ENCODE measurements at regions not wholly inside any gene's neighbourhood (a gene's known extent, or its start where the extent isn't known, plus 50 kb on each side); places are given as distances from the start of the nearest gene placed in this dataset.

DNA sequence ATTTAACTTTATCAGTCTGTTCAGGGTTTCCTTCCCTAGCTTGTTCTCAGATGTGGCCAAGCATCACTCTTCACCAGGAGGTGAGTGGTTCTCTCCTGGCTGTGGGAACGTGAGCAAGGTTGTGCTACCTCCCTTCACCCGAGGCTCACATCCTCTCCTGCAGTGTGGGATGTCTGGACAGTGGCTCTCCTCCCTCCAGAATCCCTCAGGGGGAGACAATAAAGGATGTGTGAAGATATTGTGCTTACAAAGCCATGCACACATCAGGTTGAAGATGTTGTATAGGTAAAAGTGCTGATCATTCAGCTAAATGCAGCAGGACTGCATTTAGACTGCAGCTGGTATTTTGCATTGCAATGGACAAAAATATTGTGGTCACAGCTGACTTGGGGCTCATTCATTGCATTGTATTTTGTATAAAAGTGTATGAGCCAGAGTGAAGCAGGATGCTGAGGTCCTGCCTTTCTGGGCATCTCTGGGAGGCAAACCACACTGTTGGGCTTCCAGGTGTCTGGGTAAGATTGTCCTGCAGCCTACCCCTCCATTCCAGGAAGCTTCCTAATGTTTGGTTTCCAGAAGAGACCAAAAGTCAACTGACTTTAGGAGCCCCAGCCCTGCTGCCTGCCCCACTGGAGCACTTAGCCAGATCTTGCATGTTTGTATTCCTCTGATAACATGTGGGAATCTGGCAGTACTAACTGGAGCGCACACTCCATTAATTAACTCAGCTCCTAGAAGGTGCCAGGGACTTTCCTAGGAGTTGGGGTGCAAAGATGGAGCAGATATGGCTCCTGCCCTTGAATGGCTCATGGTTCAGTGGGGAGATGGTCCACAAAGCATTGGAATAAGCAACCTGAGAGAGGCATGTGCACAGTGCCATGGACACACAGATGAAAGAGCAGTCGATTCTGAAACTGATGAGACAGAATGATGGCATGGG, 292.5 kb upstream of the ZNF32 start:
- TF ChIP-seq MAFK (IDR thresholded peaks at IDR 0.05; ENCODE audit: low read depth, low read length) (no peak), CHD1 (IDR thresholded peaks at IDR 0.05; ENCODE audit: low read depth, low read length) (no peak), EGR1 (IDR thresholded peaks at IDR 0.05; ENCODE audit: borderline replicate concordance, low read depth, low read length) (no peak), POLR2A (IDR thresholded peaks at IDR 0.05; ENCODE audit: control extremely low read depth in 1 of 2, low read depth in 2 of 2, low read length in 2 of 2) (no peak), KDM4A (IDR thresholded peaks at IDR 0.05; ENCODE audit: low read depth, low read length, severe bottlenecking) (no peak), RXRA (IDR thresholded peaks at IDR 0.05; ENCODE audit: insufficient read depth, low read depth, low read length) (no peak), CREB1 (IDR thresholded peaks at IDR 0.05) (no peak), EP300 (IDR thresholded peaks at IDR 0.05; ENCODE audit: borderline replicate concordance in 1 of 2, low read depth in 2 of 2, low read length in 2 of 2) (no peak)
- TF ChIP-seq, protein P1, sequence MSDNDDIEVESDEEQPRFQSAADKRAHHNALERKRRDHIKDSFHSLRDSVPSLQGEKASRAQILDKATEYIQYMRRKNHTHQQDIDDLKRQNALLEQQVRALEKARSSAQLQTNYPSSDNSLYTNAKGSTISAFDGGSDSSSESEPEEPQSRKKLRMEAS (IDR thresholded peaks at IDR 0.05): no peak
- TF ChIP-seq, protein P2, sequence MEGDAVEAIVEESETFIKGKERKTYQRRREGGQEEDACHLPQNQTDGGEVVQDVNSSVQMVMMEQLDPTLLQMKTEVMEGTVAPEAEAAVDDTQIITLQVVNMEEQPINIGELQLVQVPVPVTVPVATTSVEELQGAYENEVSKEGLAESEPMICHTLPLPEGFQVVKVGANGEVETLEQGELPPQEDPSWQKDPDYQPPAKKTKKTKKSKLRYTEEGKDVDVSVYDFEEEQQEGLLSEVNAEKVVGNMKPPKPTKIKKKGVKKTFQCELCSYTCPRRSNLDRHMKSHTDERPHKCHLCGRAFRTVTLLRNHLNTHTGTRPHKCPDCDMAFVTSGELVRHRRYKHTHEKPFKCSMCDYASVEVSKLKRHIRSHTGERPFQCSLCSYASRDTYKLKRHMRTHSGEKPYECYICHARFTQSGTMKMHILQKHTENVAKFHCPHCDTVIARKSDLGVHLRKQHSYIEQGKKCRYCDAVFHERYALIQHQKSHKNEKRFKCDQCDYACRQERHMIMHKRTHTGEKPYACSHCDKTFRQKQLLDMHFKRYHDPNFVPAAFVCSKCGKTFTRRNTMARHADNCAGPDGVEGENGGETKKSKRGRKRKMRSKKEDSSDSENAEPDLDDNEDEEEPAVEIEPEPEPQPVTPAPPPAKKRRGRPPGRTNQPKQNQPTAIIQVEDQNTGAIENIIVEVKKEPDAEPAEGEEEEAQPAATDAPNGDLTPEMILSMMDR (IDR thresholded peaks at IDR 0.05; ENCODE audit: control extremely low read depth in 1 of 3, insufficient read depth in 1 of 3, low read depth in 1 of 3, low read length in 3 of 3): no peak

Measured in H1 (cell line).